Kidney (tissue), 13 donors: ENCODE measurements at regions not wholly inside any gene's neighbourhood (a gene's known extent, or its start where the extent isn't known, plus 50 kb on each side); places are given as distances from the start of the nearest gene placed in this dataset.
A peak's percentile ranks its signal among the peaks of the same experiment; 100 is the strongest.

Source experiments
- DNase-seq, 5 donors: peaks; one replicate each; pipeline ENCODE4 v3.0.0-alpha.2; 2013 to 2020
- FAIRE-seq: peaks from 2 replicates; lab custom pipeline; 2012; peaks lifted over from hg19 to GRCh38; lab: Jason Lieb, UNC
- H3K27ac ChIP-seq, 2 donors: one replicate each; pipeline ENCODE4 v1.7.0; 2013; ENCODE audit warnings: low read depth in 2 of 2, low read length in 2 of 2, inconsistent platforms in 1 of 2
- H3K27me3 ChIP-seq: one replicate; pipeline ENCODE4 v1.7.1; 2013; ENCODE audit warnings: low read length, inconsistent platforms; ENCODE audit not compliant: control insufficient read depth, insufficient read depth
- H3K36me3 ChIP-seq, 3 donors: one replicate each; pipeline versions ENCODE4 v1.7.0 to v1.7.1; 2013; ENCODE audit warnings: low read length in 3 of 3, control low read depth in 1 of 3, inconsistent platforms in 1 of 3; ENCODE audit not compliant: insufficient read depth in 3 of 3, control insufficient read depth in 2 of 3
- H3K4me1 ChIP-seq, 3 donors: one replicate each; pipeline versions ENCODE4 v1.7.0 to v1.7.1; 2013; ENCODE audit warnings: low read length in 3 of 3, inconsistent platforms in 1 of 3, low read depth in 1 of 3; ENCODE audit not compliant: control insufficient read depth in 2 of 3, insufficient read depth in 2 of 3
- H3K4me3 ChIP-seq, 3 donors: one replicate each; pipeline versions ENCODE4 v1.7.0 to v1.8.1; 2013; ENCODE audit warnings: low read length in 3 of 3, control low read depth in 1 of 3, inconsistent platforms in 1 of 3
- H3K9ac ChIP-seq, 3 donors: one replicate each; pipeline versions ENCODE4 v1.7.0 to v1.7.1; 2013; ENCODE audit warnings: low read length in 3 of 3, control low read depth in 1 of 3, inconsistent platforms in 1 of 3
- H3K9me3 ChIP-seq, 3 donors: one replicate each; pipeline versions ENCODE4 v1.7.0 to v1.7.1; 2013; ENCODE audit warnings: low read length in 3 of 3, control low read depth in 1 of 3, inconsistent platforms in 1 of 3; ENCODE audit not compliant: control insufficient read depth in 2 of 3, insufficient read depth in 1 of 3
- CTCF ChIP-seq: IDR thresholded peaks from 3 replicates; pipeline ENCODE4 v1.5.1; 2012; ENCODE audit warnings: mild to moderate bottlenecking, moderate library complexity, borderline replicate concordance; ENCODE audit not compliant: insufficient read depth; ENCODE audit errors: extremely low read depth
- intact Hi-C: fragments of 100-400 bp; cut with DNase I; formaldehyde crosslinking; loops from one replicate; pipeline ENCODE4 v1.11.1; 2022
- donor health status: control.
- donor health status: control.
- donor health status: control.
- donor health status: control.
- donor health status: control.
- donor health status: DM: yes; HTN: yes; CAD: no.
- donor health status: Normal renal cell carcinoma (clear cell type).

DNA sequence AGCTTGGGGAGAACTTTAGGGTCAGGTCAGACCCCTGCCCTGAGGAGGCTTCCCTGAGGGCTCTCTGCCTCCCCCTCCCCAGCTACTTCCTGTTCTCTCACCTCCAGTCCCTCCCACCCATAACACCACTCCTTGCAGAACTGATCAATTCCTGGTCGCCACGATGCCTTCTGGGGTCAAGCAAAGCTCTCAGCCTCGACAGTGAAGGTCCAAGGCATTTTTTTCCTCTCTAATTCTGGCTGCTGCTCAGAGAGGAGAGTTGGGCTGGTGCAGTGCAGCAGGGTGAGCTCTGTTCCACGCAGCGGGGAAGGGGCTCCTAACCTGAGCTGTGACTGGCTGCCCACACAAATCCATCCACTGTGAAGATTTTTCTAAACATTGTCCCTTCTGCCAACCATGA is 628.4 kb downstream of the BRD1 start:
- Histone ChIP-seq H3K4me3 (no peak overlapping the region), H3K27me3 (peaks cover 3% of the 10 kb centered on the region), H3K4me1 (no peaks in the 10 kb centered on the region), H3K36me3 (no peaks in the 10 kb centered on the region), H3K9ac (no peak overlapping the region), H3K27ac (no peak overlapping the region), H3K9me3 (no peaks in the 10 kb centered on the region)
- peak in 2 of 5 donors; percentile 9 to 33 for DNase-seq
- FAIRE-seq, result no peak
- no peak for TF ChIP-seq CTCF
- intact Hi-C loops, result no loop called here

DNA sequence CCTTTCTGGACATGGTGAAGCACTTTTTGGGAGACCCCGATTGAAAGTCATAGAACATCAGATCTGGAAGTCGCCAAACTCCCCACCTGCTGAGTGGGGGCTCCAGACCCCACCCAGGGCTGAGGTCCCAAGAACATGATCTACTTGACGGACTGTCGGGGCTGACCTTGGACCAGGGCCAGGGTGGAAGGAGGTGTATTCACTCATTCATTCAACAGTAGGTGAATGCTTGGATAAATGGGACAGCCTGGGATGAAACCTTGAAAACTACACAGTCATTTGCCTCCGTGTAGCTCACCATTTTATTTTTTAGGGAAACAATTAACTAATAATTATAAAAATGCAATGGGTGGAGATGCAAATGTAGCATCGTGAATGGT is 629.0 kb downstream of the BRD1 start:
- no peaks in the 10 kb centered on the region for H3K9me3 ChIP-seq
- H3K4me3 ChIP-seq, result no peak overlapping the region
- no peak overlapping the region for H3K9ac ChIP-seq
- TF ChIP-seq CTCF, result no peak
- no peaks in the 10 kb centered on the region for H3K36me3 ChIP-seq
- intact Hi-C loops, result no loop called here
- FAIRE-seq (no peak), DNase-seq (peak in 2 of 5 donors; percentile 16 to 32)
- H3K27me3 ChIP-seq, result peaks cover 3% of the 10 kb centered on the region
- no peak overlapping the region for H3K27ac ChIP-seq
- no peaks in the 10 kb centered on the region for H3K4me1 ChIP-seq

DNA sequence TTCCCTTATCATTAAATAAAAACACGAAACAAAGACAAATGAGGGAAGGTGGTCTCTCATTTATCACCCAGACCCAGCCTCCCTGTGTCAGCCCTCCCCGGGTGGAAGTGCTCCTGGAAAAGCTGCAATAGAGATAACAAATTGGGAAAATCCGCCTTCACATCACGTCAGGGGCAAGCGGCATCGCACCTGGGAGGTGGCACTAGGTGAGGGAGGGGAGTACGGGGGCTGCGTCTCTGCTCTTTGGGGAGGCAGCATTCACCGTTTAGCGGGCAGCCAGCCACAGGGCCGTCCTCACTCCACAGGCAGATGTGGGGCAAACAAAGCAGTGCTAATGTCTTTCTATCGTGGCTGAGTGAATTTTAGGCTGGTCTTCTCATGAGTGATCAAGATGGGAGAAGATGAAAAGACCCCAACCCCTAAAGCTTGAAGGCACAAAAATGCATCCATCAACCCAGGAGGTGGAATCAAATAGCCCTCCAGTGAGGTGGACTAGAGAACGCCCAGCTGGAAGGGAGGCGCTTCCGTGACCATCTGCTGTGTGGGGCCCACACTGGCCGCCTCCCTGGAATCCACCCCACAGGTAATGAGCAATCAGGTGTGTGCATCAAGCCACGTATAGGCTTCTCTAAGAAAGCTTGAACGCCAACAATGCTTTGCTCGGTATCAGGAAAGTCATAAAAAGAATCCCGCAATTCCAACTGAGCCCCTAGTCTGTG is 629.5 kb downstream of the BRD1 start:
- H3K27ac ChIP-seq, result no peak overlapping the region
- no peaks in the 10 kb centered on the region for H3K4me1 ChIP-seq
- DNase-seq, result peak in 2 of 5 donors; percentile 11 to 43
- no peak overlapping the region for H3K4me3 ChIP-seq
- no peak for TF ChIP-seq CTCF
- no peaks in the 10 kb centered on the region for H3K9me3 ChIP-seq
- FAIRE-seq, result no peak
- H3K36me3 ChIP-seq, result no peaks in the 10 kb centered on the region
- intact Hi-C loops, result no loop called here
- H3K9ac ChIP-seq, result no peak overlapping the region
- H3K27me3 ChIP-seq, result peaks cover 3% of the 10 kb centered on the region
